ENCODE measurements at regions not wholly inside any gene's neighbourhood (a gene's known extent, or its start where the extent isn't known, plus 50 kb on each side); places are given as distances from the start of the nearest gene placed in this dataset.

DNA sequence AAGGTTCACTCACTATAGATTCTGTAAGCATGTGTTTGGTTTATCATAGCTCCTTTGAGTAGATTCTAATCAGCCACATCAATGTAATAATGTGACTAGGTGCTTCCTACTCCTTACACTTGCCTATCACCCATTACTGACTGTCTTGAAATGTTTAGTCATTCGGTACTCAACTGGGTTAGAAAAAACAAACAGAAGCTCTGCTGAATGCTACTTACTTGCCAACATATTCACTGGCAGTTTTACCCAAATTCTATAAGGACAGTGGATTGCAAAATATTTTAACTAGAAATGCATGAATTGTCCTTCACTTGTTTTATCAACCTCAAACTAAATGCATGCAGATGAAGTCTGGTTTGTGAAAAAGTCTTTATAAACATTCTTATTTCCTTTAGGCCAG, 352.1 kb upstream of the ALCAM start (continued):
- TF ChIP-seq ZFP3 (CRISPR knock-in tag; IDR thresholded peaks at IDR 0.05) (no peak), OSR1 (CRISPR knock-in tag; IDR thresholded peaks at IDR 0.05) (no peak), ZNF565 (CRISPR knock-in tag; conservative IDR thresholded peaks at IDR 0.05; ENCODE audit: low read depth) (no peak), ZFP30 (CRISPR knock-in tag; IDR thresholded peaks at IDR 0.05) (no peak), SNAI2 (CRISPR knock-in tag; IDR thresholded peaks at IDR 0.05) (no peak), ARNTL (CRISPR knock-in tag; IDR thresholded peaks at IDR 0.05; ENCODE audit: borderline replicate concordance, low read depth) (no peak), RARB (CRISPR knock-in tag; IDR thresholded peaks at IDR 0.05) (no peak), ESRRG (CRISPR knock-in tag; IDR thresholded peaks at IDR 0.05) (no peak), ZNF70 (CRISPR knock-in tag; IDR thresholded peaks at IDR 0.05) (no peak)

DNA sequence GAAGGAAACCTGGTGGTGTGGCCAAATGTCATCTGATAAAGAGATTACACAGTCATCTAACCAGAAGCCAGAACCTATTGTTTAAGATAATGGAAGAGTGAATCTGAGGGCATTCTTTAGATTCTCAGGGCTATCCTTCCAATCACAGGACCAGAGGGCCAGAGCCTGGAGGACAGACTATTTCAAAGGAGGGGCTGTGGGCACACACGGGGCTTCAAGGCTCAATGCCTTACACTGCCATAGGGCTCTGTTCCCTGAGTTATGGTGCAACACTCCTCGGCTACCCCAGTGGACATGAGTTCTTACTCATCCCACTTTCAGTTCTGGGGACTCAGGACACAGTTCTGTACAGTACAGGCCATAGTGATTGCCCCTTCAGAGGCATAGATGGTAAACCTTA, 343.9 kb upstream of the ALCAM start:
- ATAC-seq = no peak

DNA sequence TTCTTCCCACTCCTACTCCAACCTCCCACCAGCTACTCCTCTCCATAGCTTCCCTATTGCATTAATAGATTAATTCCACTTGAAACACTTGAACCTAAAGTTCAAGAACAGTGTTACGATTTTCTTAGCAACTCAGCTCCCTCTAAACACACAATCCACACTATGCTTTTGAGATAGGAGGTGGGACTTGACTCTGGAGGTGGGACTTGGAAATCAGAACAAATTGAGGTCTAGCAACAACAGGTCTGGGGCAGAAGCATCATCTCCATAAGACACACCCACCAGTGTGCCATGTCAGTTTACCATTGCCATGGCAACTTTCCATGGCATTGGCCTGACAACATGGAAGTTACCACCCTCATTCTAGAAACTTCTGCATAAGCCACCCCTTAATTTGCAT, 336.5 kb upstream of the ALCAM start:
- ATAC-seq = no peak
- no peak for TF ChIP-seq ISL1 (CRISPR knock-in tag; IDR thresholded peaks at IDR 0.05)
- TF ChIP-seq ESRRG (CRISPR knock-in tag; IDR thresholded peaks at IDR 0.05) = no peak
- TF ChIP-seq, protein P1, sequence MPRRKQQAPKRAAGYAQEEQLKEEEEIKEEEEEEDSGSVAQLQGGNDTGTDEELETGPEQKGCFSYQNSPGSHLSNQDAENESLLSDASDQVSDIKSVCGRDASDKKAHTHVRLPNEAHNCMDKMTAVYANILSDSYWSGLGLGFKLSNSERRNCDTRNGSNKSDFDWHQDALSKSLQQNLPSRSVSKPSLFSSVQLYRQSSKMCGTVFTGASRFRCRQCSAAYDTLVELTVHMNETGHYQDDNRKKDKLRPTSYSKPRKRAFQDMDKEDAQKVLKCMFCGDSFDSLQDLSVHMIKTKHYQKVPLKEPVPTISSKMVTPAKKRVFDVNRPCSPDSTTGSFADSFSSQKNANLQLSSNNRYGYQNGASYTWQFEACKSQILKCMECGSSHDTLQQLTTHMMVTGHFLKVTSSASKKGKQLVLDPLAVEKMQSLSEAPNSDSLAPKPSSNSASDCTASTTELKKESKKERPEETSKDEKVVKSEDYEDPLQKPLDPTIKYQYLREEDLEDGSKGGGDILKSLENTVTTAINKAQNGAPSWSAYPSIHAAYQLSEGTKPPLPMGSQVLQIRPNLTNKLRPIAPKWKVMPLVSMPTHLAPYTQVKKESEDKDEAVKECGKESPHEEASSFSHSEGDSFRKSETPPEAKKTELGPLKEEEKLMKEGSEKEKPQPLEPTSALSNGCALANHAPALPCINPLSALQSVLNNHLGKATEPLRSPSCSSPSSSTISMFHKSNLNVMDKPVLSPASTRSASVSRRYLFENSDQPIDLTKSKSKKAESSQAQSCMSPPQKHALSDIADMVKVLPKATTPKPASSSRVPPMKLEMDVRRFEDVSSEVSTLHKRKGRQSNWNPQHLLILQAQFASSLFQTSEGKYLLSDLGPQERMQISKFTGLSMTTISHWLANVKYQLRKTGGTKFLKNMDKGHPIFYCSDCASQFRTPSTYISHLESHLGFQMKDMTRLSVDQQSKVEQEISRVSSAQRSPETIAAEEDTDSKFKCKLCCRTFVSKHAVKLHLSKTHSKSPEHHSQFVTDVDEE (CRISPR knock-in tag; IDR thresholded peaks at IDR 0.05) = no peak
- TF ChIP-seq CSRNP3 (CRISPR knock-in tag; IDR thresholded peaks at IDR 0.05) = no peak
- no peak for TF ChIP-seq CSDC2 (CRISPR knock-in tag; IDR thresholded peaks at IDR 0.05)
- TF ChIP-seq TCF4 (CRISPR knock-in tag; IDR thresholded peaks at IDR 0.05; ENCODE audit: borderline replicate concordance) = no peak
- no peak for TF ChIP-seq ARNTL (CRISPR knock-in tag; IDR thresholded peaks at IDR 0.05; ENCODE audit: borderline replicate concordance, low read depth)
- TF ChIP-seq ZC3H10 (CRISPR knock-in tag; IDR thresholded peaks at IDR 0.05) = no peak
- TF ChIP-seq OSR1 (CRISPR knock-in tag; IDR thresholded peaks at IDR 0.05) = no peak
- no peak for TF ChIP-seq ZNF565 (CRISPR knock-in tag; conservative IDR thresholded peaks at IDR 0.05; ENCODE audit: low read depth)

More for the DNA sequence above, 343.9 kb upstream of the ALCAM start:
- no peak for TF ChIP-seq ESRRG (CRISPR knock-in tag; IDR thresholded peaks at IDR 0.05)
- no peak for TF ChIP-seq ZNF565 (CRISPR knock-in tag; conservative IDR thresholded peaks at IDR 0.05; ENCODE audit: low read depth)
- no peak for TF ChIP-seq ZFP30 (CRISPR knock-in tag; IDR thresholded peaks at IDR 0.05)
- no peak for TF ChIP-seq ZC3H10 (CRISPR knock-in tag; IDR thresholded peaks at IDR 0.05)
- no peak for TF ChIP-seq OSR1 (CRISPR knock-in tag; IDR thresholded peaks at IDR 0.05)
- TF ChIP-seq BACH2 (CRISPR knock-in tag; IDR thresholded peaks at IDR 0.05; ENCODE audit: borderline replicate concordance) = no peak
- no peak for TF ChIP-seq RARB (CRISPR knock-in tag; IDR thresholded peaks at IDR 0.05)
- TF ChIP-seq ZNF8 (CRISPR knock-in tag; IDR thresholded peaks at IDR 0.05) = no peak
- TF ChIP-seq TCF4 (CRISPR knock-in tag; IDR thresholded peaks at IDR 0.05; ENCODE audit: borderline replicate concordance) = no peak
- TF ChIP-seq CSRNP3 (CRISPR knock-in tag; IDR thresholded peaks at IDR 0.05) = no peak

- ATAC-seq = no peak
- TF ChIP-seq ZNF8 (CRISPR knock-in tag; IDR thresholded peaks at IDR 0.05) = no peak
- no peak for TF ChIP-seq ZNF70 (CRISPR knock-in tag; IDR thresholded peaks at IDR 0.05)
- TF ChIP-seq, protein P2, sequence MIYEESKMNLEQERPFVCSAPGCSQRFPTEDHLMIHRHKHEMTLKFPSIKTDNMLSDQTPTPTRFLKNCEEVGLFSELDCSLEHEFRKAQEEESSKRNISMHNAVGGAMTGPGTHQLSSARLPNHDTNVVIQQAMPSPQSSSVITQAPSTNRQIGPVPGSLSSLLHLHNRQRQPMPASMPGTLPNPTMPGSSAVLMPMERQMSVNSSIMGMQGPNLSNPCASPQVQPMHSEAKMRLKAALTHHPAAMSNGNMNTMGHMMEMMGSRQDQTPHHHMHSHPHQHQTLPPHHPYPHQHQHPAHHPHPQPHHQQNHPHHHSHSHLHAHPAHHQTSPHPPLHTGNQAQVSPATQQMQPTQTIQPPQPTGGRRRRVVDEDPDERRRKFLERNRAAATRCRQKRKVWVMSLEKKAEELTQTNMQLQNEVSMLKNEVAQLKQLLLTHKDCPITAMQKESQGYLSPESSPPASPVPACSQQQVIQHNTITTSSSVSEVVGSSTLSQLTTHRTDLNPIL (CRISPR knock-in tag; IDR thresholded peaks at IDR 0.05; ENCODE audit: low read depth) = no peak
- no peak for TF ChIP-seq TCF4 (CRISPR knock-in tag; IDR thresholded peaks at IDR 0.05; ENCODE audit: borderline replicate concordance)
- TF ChIP-seq GLIS3 (CRISPR knock-in tag; IDR thresholded peaks at IDR 0.05) = no peak
- no peak for TF ChIP-seq ARNTL (CRISPR knock-in tag; IDR thresholded peaks at IDR 0.05; ENCODE audit: borderline replicate concordance, low read depth)
- no peak for TF ChIP-seq PATZ1 (CRISPR knock-in tag; IDR thresholded peaks at IDR 0.05; ENCODE audit: borderline replicate concordance)
- TF ChIP-seq SNAI2 (CRISPR knock-in tag; IDR thresholded peaks at IDR 0.05) = no peak
- TF ChIP-seq ZFP3 (CRISPR knock-in tag; IDR thresholded peaks at IDR 0.05) = no peak
- no peak for TF ChIP-seq OSR1 (CRISPR knock-in tag; IDR thresholded peaks at IDR 0.05)
- no peak for TF ChIP-seq CSDC2 (CRISPR knock-in tag; IDR thresholded peaks at IDR 0.05)
- TF ChIP-seq TOX (CRISPR knock-in tag; IDR thresholded peaks at IDR 0.05; ENCODE audit: borderline replicate concordance) = no peak
- no peak for TF ChIP-seq CSRNP3 (CRISPR knock-in tag; IDR thresholded peaks at IDR 0.05)
- no peak for TF ChIP-seq BACH2 (CRISPR knock-in tag; IDR thresholded peaks at IDR 0.05; ENCODE audit: borderline replicate concordance)
- no peak for TF ChIP-seq ZC3H10 (CRISPR knock-in tag; IDR thresholded peaks at IDR 0.05)
- TF ChIP-seq ESRRG (CRISPR knock-in tag; IDR thresholded peaks at IDR 0.05) = no peak
Observed at GRCh38 chr3:105032541-105032940, 334.2 kb upstream of the ALCAM start.
